ENCODE measurements at regions not wholly inside any gene's neighbourhood (a gene's known extent, or its start where the extent isn't known, plus 50 kb on each side); places are given as distances from the start of the nearest gene placed in this dataset.

DNA sequence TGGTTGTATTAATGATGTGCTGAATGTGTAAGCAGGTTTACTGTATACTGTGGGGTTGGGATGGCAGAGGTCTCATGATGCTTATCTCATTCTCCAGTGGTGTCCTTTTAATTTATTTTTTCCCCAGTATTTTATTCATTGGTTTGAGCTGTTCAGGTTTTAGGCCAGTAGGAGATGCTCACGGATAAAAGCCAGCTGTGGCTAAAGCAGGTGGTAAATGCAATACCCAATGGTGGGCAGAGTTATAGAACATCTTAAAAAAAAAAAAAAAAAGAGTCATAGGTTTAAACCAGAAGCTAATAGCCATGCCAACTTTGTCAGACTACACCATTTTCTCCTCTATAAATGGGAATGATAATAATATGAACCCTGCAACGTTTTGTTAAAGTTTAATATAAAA, 57.8 kb upstream of the NEUROD1 start (continued):
- TF ChIP-seq BMI1 (IDR thresholded peaks at IDR 0.05; ENCODE audit: borderline replicate concordance), result no peak
- no peak for TF ChIP-seq YBX1 (IDR thresholded peaks at IDR 0.05)
- no peak for TF ChIP-seq ETV6 (conservative IDR thresholded peaks at IDR 0.05 in 1 of 2, IDR thresholded peaks at IDR 0.05 in 1 of 2; ENCODE audit: borderline replicate concordance in 1 of 2, low read depth in 1 of 2)
- TF ChIP-seq ZNF384 (IDR thresholded peaks at IDR 0.05; ENCODE audit: borderline replicate concordance, low read depth, low read length), result 0 out of 2 replicates have a peak, but pooled peaks have one; percentile 9
- no peak for TF ChIP-seq ZNF687 (IDR thresholded peaks at IDR 0.05)
- no peak for TF ChIP-seq RUNX3 (IDR thresholded peaks at IDR 0.05; ENCODE audit: low read length)
- no peak for TF ChIP-seq EZH2 (IDR thresholded peaks at IDR 0.05; ENCODE audit: borderline replicate concordance, control insufficient read depth, low read depth, low read length)

DNA sequence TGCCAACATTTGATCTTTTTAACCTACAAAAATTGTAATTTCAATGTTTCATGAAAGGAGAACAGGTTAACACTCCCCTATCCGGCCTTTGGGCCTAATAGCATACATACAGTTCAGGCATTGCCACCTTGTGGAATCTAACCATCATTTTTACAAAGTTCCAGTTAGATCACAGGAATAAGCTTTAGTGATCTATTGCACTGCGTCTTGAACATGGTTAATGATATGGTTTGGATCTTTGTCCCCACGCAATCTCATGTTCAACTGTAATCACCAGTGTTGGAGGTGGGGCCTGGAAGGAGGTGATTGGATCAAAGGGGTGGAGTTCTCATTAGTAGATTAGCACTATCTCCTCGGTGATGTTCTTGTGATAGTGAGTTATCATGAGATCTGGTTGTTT, 58.2 kb upstream of the NEUROD1 start:
- no peak overlapping the region for H3K4me2 ChIP-seq (ENCODE audit: control insufficient read depth, insufficient read depth)
- no peaks in the 10 kb centered on the region for H3K9me3 ChIP-seq (replicated peaks; ENCODE audit: control insufficient read depth, insufficient read depth, low read length)
- WGBS (ENCODE audit: insufficient coverage, insufficient replicate concordance, low lambda C conversion rate, missing lambda C conversion rate), result 40% methylated on average over 4 of the region's 4 CpGs
- in situ Hi-C loops (cut with MboI), result no loop called here
- SMC1A ChIA-PET (ENCODE audit: uncharacterized antibody, unreplicated experiment), result interaction anchor here (0.6 to 2.0 kb wide), 7 partner anchors 23 to 634 kb away, joined by 3 to 5 read pairs (median 4); no protein-coding TSS in a partner anchor
- ATAC-seq, result no peak
- no peak for DNase-seq (ENCODE audit: low read depth, low spot score)
- POLR2A ChIA-PET, result no interaction called here
- BruUV-seq (replicated peaks), result no TSS peak
- no peaks in the 10 kb centered on the region for H3K27me3 ChIP-seq (replicated peaks in 1 of 2; ENCODE audit: control insufficient read depth in 2 of 2, insufficient read depth in 2 of 2, low read length in 1 of 2)
- no peak overlapping the region for H2AFZ ChIP-seq (ENCODE audit: control insufficient read depth, low read depth, low read length)
- H3K36me3 ChIP-seq (ENCODE audit: control insufficient read depth in 2 of 2, insufficient read depth in 2 of 2, low read length in 1 of 2), result no peaks in the 10 kb centered on the region
- no peaks in the 10 kb centered on the region for H3K4me1 ChIP-seq (ENCODE audit: control insufficient read depth, insufficient read depth, low read length)
- no peak overlapping the region for H3K9ac ChIP-seq (ENCODE audit: control insufficient read depth, insufficient read depth, low read length)
- no peak overlapping the region for H3K27ac ChIP-seq (ENCODE audit: control insufficient read depth, insufficient read depth)
- FAIRE-seq, result no peak
- no peaks in the 10 kb centered on the region for H3K79me2 ChIP-seq (ENCODE audit: control insufficient read depth, insufficient read depth, low read length)
- no peak overlapping the region for H3K4me3 ChIP-seq
- RAD21 ChIA-PET (ENCODE audit: unreplicated experiment), result interaction anchor here (1.1 kb wide), 1 partner anchor 12 kb away, joined by 3 read pairs; no protein-coding TSS in a partner anchor
- CTCF ChIA-PET, result interaction anchor here (0.6 to 5.6 kb wide), 7 partner anchors 23 to 740 kb away, joined by 3 to 53 read pairs (median 3); no protein-coding TSS in a partner anchor
- H4K20me1 ChIP-seq (ENCODE audit: control insufficient read depth, insufficient read depth), result no peaks in the 10 kb centered on the region
- intact Hi-C loops (cut with micrococcal nuclease; ENCODE audit: unreplicated experiment), result no loop called here
- TF ChIP-seq POLR2AphosphoS5 (IDR thresholded peaks at IDR 0.05; ENCODE audit: low read length), result no peak
- no peak for TF ChIP-seq TBL1XR1 (IDR thresholded peaks at IDR 0.05; ENCODE audit: low read depth, low read length)
- no peak for TF ChIP-seq CBFB (IDR thresholded peaks at IDR 0.05; ENCODE audit: low read depth)
- TF ChIP-seq FOXM1 (IDR thresholded peaks at IDR 0.05; ENCODE audit: low read depth, low read length), result no peak
- no peak for TF ChIP-seq HCFC1 (IDR thresholded peaks at IDR 0.05; ENCODE audit: low read length)
- no peak for TF ChIP-seq SIX5 (IDR thresholded peaks at IDR 0.05; ENCODE audit: low read depth, low read length, severe bottlenecking)
- TF ChIP-seq NFYB (IDR thresholded peaks at IDR 0.05; ENCODE audit: insufficient read depth, low read depth, low read length), result no peak
- TF ChIP-seq MYB (IDR thresholded peaks at IDR 0.05; ENCODE audit: borderline replicate concordance, low read depth, low read length), result no peak
- TF ChIP-seq, protein P1, sequence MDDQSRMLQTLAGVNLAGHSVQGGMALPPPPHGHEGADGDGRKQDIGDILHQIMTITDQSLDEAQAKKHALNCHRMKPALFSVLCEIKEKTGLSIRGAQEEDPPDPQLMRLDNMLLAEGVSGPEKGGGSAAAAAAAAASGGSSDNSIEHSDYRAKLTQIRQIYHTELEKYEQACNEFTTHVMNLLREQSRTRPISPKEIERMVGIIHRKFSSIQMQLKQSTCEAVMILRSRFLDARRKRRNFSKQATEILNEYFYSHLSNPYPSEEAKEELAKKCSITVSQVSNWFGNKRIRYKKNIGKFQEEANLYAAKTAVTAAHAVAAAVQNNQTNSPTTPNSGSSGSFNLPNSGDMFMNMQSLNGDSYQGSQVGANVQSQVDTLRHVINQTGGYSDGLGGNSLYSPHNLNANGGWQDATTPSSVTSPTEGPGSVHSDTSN (IDR thresholded peaks at IDR 0.05; ENCODE audit: insufficient replicate concordance, low read depth, low read length), result no peak

Measured in GM12878 (cell line).